Lung (tissue), 11 donors: ENCODE measurements at regions not wholly inside any gene's neighbourhood (a gene's known extent, or its start where the extent isn't known, plus 50 kb on each side); places are given as distances from the start of the nearest gene placed in this dataset.

Experiments
- ATAC-seq: fragments of 200-7000 bp; cut with Tn5 transposase; one replicate; pipeline ENCODE4 v1.9.1; 2020; ENCODE audit warnings: moderate number of reproducible peaks; ENCODE audit not compliant: insufficient read depth, low FRiP score
- DNase-seq, 3 donors: peaks; one replicate each; pipeline ENCODE4 v3.0.0-alpha.2; 2013 to 2017
- H3K27ac ChIP-seq, 2 donors: one replicate each; pipeline ENCODE4 v1.5.1; 2013; ENCODE audit warnings: mild to moderate bottlenecking in 2 of 2, moderate library complexity in 2 of 2, control low read depth in 1 of 2, inconsistent platforms in 1 of 2, low read depth in 1 of 2, low read length in 1 of 2
- H3K27me3 ChIP-seq, 3 donors: one replicate each; pipeline ENCODE4 v1.5.1; 2013; ENCODE audit warnings: low read length in 2 of 3; ENCODE audit not compliant: control insufficient read depth in 3 of 3, insufficient read depth in 3 of 3
- H3K36me3 ChIP-seq, 4 donors: one replicate each; pipeline ENCODE4 v1.5.1; 2013; ENCODE audit warnings: low read length in 4 of 4, mild to moderate bottlenecking in 1 of 4, moderate library complexity in 1 of 4; ENCODE audit not compliant: control insufficient read depth in 4 of 4, insufficient read depth in 4 of 4
- H3K4me1 ChIP-seq, 5 donors: one replicate each; pipeline ENCODE4 v1.5.1; 2013; ENCODE audit warnings: low read length in 5 of 5, mild to moderate bottlenecking in 2 of 5, moderate library complexity in 1 of 5; ENCODE audit not compliant: control insufficient read depth in 5 of 5, insufficient read depth in 5 of 5
- H3K4me3 ChIP-seq: one replicate; pipeline ENCODE4 v1.5.1; 2013; ENCODE audit warnings: mild to moderate bottlenecking, control low read depth, moderate library complexity
- H3K9ac ChIP-seq, 2 donors: one replicate each; pipeline ENCODE4 v1.5.1; 2013; ENCODE audit warnings: low read length in 2 of 2, control low read depth in 1 of 2; ENCODE audit not compliant: insufficient read depth in 1 of 2
- H3K9me3 ChIP-seq, 4 donors: one replicate each; pipeline ENCODE4 v1.5.1; 2013; ENCODE audit warnings: low read length in 3 of 4, mild to moderate bottlenecking in 1 of 4, moderate library complexity in 1 of 4; ENCODE audit not compliant: control insufficient read depth in 4 of 4, insufficient read depth in 3 of 4
- CTCF ChIP-seq: IDR thresholded peaks from 2 replicates; pipeline ENCODE4 v1.5.1; 2012; ENCODE audit warnings: mild to moderate bottlenecking; ENCODE audit errors: control extremely low read depth, extremely low read depth
- donor health status: control.
- donor health status: control.
- donor health status: Bipolar disorder and iron deficiency.
- donor health status: healthy.
- donor health status: DM: yes; HTN: yes; CAD: no.

- peak in 2 of 3 donors; percentile 26 to 31 for DNase-seq
- no peak overlapping the region for H3K9ac ChIP-seq
- no peak for ATAC-seq
- no peak overlapping the region for H3K27ac ChIP-seq
- H3K27me3 ChIP-seq, result no peaks in the 10 kb centered on the region
- no peak overlapping the region for H3K4me3 ChIP-seq
- peaks cover 0 to 5% (median 2%) of the 10 kb centered on the region in 4 donors for H3K9me3 ChIP-seq
- H3K4me1 ChIP-seq, result peaks cover 0 to 3% (median 0%) of the 10 kb centered on the region in 5 donors
- no peak for TF ChIP-seq CTCF
- no peaks in the 10 kb centered on the region for H3K36me3 ChIP-seq
Observed at GRCh38 chr2:19408592-19408991, 50.2 kb upstream of the OSR1 start.
